Chondrocyte (in vitro differentiated cells): ENCODE measurements at regions not wholly inside any gene's neighbourhood (a gene's known extent, or its start where the extent isn't known, plus 50 kb on each side); places are given as distances from the start of the nearest gene placed in this dataset.
"Not testable (repeated sequence)": the region's sequence is repeated elsewhere in the genome, so short reads cannot be mapped to it uniquely, and the experiment has no call there.

ENCODE experiments used
- DNase-seq: peaks from one replicate; pipeline ENCODE4 v3.0.0; 2021; ENCODE audit warnings: mixed read lengths, low spot score
- H3K27ac Mint-ChIP-seq: one replicate; pipeline ENCODE4 v1.8.0; 2021; ENCODE audit warnings: mild to moderate bottlenecking, moderate library complexity, mixed read lengths; ENCODE audit not compliant: unreplicated experiment
- H3K27me3 Mint-ChIP-seq: 2 replicates; pipeline ENCODE4 v1.8.0; 2021; ENCODE audit warnings: low read depth, mixed read lengths
- H3K36me3 Mint-ChIP-seq: 2 replicates; pipeline ENCODE4 v1.8.0; 2021; ENCODE audit warnings: low read depth, mixed read lengths
- H3K4me1 Mint-ChIP-seq: 2 replicates; pipeline ENCODE4 v1.8.0; 2021; ENCODE audit warnings: low read depth, mild to moderate bottlenecking, mixed read lengths
- H3K4me3 Mint-ChIP-seq: one replicate; pipeline ENCODE4 v1.8.0; 2021; ENCODE audit warnings: mild to moderate bottlenecking, moderate library complexity, mixed read lengths; ENCODE audit not compliant: unreplicated experiment
- H3K9me3 Mint-ChIP-seq: 2 replicates; pipeline ENCODE4 v1.8.0; 2021; ENCODE audit warnings: low read depth, mixed read lengths
- TF ChIP-seq, protein P1 (sequence below): fragments of 200-600 bp; sonication (generic); IDR thresholded peaks from 2 replicates; pipeline ENCODE4 v1.5.0; 2021; ENCODE audit warnings: antibody characterized with exemption, mild to moderate bottlenecking, moderate library complexity

GRCh38 chr7:54201501-54201900 lies 340.7 kb upstream of the VSTM2A start:
- Mint-ChIP-seq H3K9me3 (peaks cover 17% of the 10 kb centered on the region), H3K27ac (no peak overlapping the region), H3K4me3 (no peak overlapping the region), H3K36me3 (no peaks in the 10 kb centered on the region), H3K4me1 (no peaks in the 10 kb centered on the region), H3K27me3 (no peaks in the 10 kb centered on the region)
- DNase-seq, result no peak
- TF ChIP-seq, protein P1, sequence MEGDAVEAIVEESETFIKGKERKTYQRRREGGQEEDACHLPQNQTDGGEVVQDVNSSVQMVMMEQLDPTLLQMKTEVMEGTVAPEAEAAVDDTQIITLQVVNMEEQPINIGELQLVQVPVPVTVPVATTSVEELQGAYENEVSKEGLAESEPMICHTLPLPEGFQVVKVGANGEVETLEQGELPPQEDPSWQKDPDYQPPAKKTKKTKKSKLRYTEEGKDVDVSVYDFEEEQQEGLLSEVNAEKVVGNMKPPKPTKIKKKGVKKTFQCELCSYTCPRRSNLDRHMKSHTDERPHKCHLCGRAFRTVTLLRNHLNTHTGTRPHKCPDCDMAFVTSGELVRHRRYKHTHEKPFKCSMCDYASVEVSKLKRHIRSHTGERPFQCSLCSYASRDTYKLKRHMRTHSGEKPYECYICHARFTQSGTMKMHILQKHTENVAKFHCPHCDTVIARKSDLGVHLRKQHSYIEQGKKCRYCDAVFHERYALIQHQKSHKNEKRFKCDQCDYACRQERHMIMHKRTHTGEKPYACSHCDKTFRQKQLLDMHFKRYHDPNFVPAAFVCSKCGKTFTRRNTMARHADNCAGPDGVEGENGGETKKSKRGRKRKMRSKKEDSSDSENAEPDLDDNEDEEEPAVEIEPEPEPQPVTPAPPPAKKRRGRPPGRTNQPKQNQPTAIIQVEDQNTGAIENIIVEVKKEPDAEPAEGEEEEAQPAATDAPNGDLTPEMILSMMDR, result no peak

GRCh38 chr7:54215424-54215823 lies 326.8 kb upstream of the VSTM2A start:
- no peak for DNase-seq
- H3K27me3 Mint-ChIP-seq, result no peaks in the 10 kb centered on the region
- H3K4me1 Mint-ChIP-seq, result no peaks in the 10 kb centered on the region
- H3K9me3 Mint-ChIP-seq, result peaks cover 62% of the 10 kb centered on the region
- TF ChIP-seq, protein P1, result no peak
- no peaks in the 10 kb centered on the region for H3K36me3 Mint-ChIP-seq
- H3K27ac Mint-ChIP-seq, result no peak overlapping the region
- no peak overlapping the region for H3K4me3 Mint-ChIP-seq

DNA sequence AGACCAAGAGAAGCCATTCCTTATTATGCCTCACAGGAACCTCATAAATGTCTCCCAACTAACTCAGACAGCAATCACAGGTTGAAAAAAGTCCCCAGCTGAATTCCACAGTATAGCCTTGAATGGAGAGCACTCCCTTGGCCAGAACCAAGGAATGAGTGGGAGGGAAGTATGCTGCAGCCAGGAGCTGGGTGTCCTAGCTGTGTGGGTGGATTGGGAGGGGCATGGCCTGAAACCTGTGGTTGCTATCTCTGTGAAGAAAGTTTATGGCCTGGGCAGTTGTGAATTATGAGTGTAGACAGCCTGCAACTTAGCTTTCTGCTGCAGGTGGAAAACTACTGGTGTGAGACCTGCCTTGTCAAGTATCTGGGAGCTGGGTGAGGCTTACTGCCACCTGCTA lies 316.1 kb upstream of the VSTM2A start:
- H3K9me3 Mint-ChIP-seq, H3K4me1 Mint-ChIP-seq, DNase-seq, H3K27me3 Mint-ChIP-seq, H3K4me3 Mint-ChIP-seq, H3K36me3 Mint-ChIP-seq, H3K27ac Mint-ChIP-seq: not testable (repeated sequence)

- no peak overlapping the region for H3K27ac Mint-ChIP-seq
- no peaks in the 10 kb centered on the region for H3K27me3 Mint-ChIP-seq
- H3K36me3 Mint-ChIP-seq, result no peaks in the 10 kb centered on the region
- TF ChIP-seq, protein P1, result no peak
- DNase-seq, result no peak
- no peak overlapping the region for H3K4me3 Mint-ChIP-seq
- no peaks in the 10 kb centered on the region for H3K9me3 Mint-ChIP-seq
- no peaks in the 10 kb centered on the region for H3K4me1 Mint-ChIP-seq
Observed at GRCh38 chr7:54242776-54243175, 299.4 kb upstream of the VSTM2A start.

DNA sequence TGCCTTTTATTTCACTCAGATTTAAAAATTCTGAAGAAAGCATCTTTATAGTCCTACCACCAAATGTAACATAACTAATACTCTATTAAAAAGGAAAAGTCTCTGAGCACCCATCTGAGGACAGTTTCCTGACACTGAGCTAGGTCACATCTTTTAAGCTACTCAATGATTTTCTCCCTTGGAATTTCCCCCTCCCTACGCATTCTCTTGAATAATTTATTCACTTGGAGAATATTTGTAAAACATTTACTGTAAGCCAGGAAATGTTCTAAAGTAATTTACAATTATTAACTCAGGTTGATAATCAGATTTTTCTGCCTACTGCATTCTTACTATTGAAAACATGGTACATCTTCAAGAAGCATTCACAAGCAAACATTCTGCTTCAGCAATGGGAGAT lies 297.2 kb upstream of the VSTM2A start:
- Mint-ChIP-seq H3K4me1 (no peaks in the 10 kb centered on the region), H3K36me3 (no peaks in the 10 kb centered on the region), H3K4me3 (no peak overlapping the region), H3K27me3 (no peaks in the 10 kb centered on the region), H3K9me3 (no peaks in the 10 kb centered on the region), H3K27ac (no peak overlapping the region)
- DNase-seq, result no peak
- TF ChIP-seq, protein P1, result no peak

GRCh38 chr7:54249686-54250085 lies 292.5 kb upstream of the VSTM2A start:
- TF ChIP-seq, protein P1, result no peak
- DNase-seq, result no peak
- Mint-ChIP-seq H3K4me1 (no peaks in the 10 kb centered on the region), H3K4me3 (no peak overlapping the region), H3K27me3 (no peaks in the 10 kb centered on the region), H3K36me3 (no peaks in the 10 kb centered on the region), H3K9me3 (no peaks in the 10 kb centered on the region), H3K27ac (no peak overlapping the region)
